Hematopoietic multipotent progenitor cell treated with erythropoietin and hydrocortisone succinate and interleukin-3 and kit ligand, for 8 days (in vitro differentiated cells): ENCODE measurements at regions not wholly inside any gene's neighbourhood (a gene's known extent, or its start where the extent isn't known, plus 50 kb on each side); places are given as distances from the start of the nearest gene placed in this dataset.

ENCODE experiments used
- DNase-seq: peaks from one replicate; pipeline ENCODE4 v3.0.0-alpha.2; 2015

- no peak for DNase-seq
Observed at GRCh38 chr7:68456469-68456868, 1141.8 kb upstream of the AUTS2 start.

- no peak for DNase-seq
Observed at GRCh38 chr7:68457481-68457880, 1140.8 kb upstream of the AUTS2 start.

- DNase-seq, result no peak
Observed at GRCh38 chr7:68458010-68458908, 1140.0 kb upstream of the AUTS2 start.

GRCh38 chr7:68461430-68461829, 1136.8 kb upstream of the AUTS2 start:
- no peak for DNase-seq

- no peak for DNase-seq
Observed at GRCh38 chr7:68470836-68471435, 1127.3 kb upstream of the AUTS2 start.

- DNase-seq, result no peak
Observed at GRCh38 chr7:68472688-68473087, 1125.6 kb upstream of the AUTS2 start.

- no peak for DNase-seq
Observed at GRCh38 chr7:68474661-68475216, 1123.5 kb upstream of the AUTS2 start.

- no peak for DNase-seq
Observed at GRCh38 chr7:68476966-68477365, 1121.3 kb upstream of the AUTS2 start.

GRCh38 chr7:68478326-68478725, 1119.9 kb upstream of the AUTS2 start:
- no peak for DNase-seq

GRCh38 chr7:68482800-68483199, 1115.5 kb upstream of the AUTS2 start:
- no peak for DNase-seq

- no peak for DNase-seq
Observed at GRCh38 chr7:68484731-68485130, 1113.5 kb upstream of the AUTS2 start.

- DNase-seq, result no peak
Observed at GRCh38 chr7:68485253-68485917, 1112.9 kb upstream of the AUTS2 start.

- no peak for DNase-seq
Observed at GRCh38 chr7:68488341-68489060, 1109.8 kb upstream of the AUTS2 start.

GRCh38 chr7:68491523-68492358, 1106.5 kb upstream of the AUTS2 start:
- DNase-seq, result no peak

- DNase-seq, result no peak
Observed at GRCh38 chr7:68492359-68492690, 1106.0 kb upstream of the AUTS2 start.

GRCh38 chr7:68503400-68503799, 1094.9 kb upstream of the AUTS2 start:
- no peak for DNase-seq

GRCh38 chr7:68504716-68505115, 1093.6 kb upstream of the AUTS2 start:
- DNase-seq, result no peak

GRCh38 chr7:68505721-68506120, 1092.6 kb upstream of the AUTS2 start:
- DNase-seq, result no peak

GRCh38 chr7:68507668-68508067, 1090.6 kb upstream of the AUTS2 start:
- DNase-seq, result no peak

- DNase-seq, result no peak
Observed at GRCh38 chr7:68509054-68509453, 1089.2 kb upstream of the AUTS2 start.

- no peak for DNase-seq
Observed at GRCh38 chr7:68509603-68510002, 1088.7 kb upstream of the AUTS2 start.

GRCh38 chr7:68511281-68511680, 1087.0 kb upstream of the AUTS2 start:
- no peak for DNase-seq
